GM10266 (cell line): ENCODE measurements at regions not wholly inside any gene's neighbourhood (a gene's known extent, or its start where the extent isn't known, plus 50 kb on each side); places are given as distances from the start of the nearest gene placed in this dataset.

Experiments used
- DNase-seq: peaks from one replicate; pipeline ENCODE4 v3.0.0; 2012; ENCODE audit errors: extremely low spot score
- CTCF ChIP-seq: IDR thresholded peaks from 2 replicates; pipeline ENCODE4 v1.5.1; 2012; ENCODE audit warnings: mild to moderate bottlenecking, low read depth; ENCODE audit not compliant: control insufficient read depth, insufficient read depth; ENCODE audit errors: missing control alignments

GRCh38 chr3:151935446-151935845 is 62.0 kb downstream of the SUCNR1 start:
- TF ChIP-seq CTCF = no peak
- no peak for DNase-seq

- DNase-seq = no peak
- TF ChIP-seq CTCF = no peak
These were observed 67.0 kb downstream of the SUCNR1 start for GRCh38 chr3:151940481-151940880.

GRCh38 chr3:151943539-151943938 is 70.1 kb downstream of the SUCNR1 start:
- no peak for TF ChIP-seq CTCF
- DNase-seq = no peak

- no peak for DNase-seq
- no peak for TF ChIP-seq CTCF
These were observed 70.9 kb downstream of the SUCNR1 start for GRCh38 chr3:151944356-151944755.

- DNase-seq = no peak
- TF ChIP-seq CTCF = no peak
These were observed 73.2 kb downstream of the SUCNR1 start for GRCh38 chr3:151946606-151947005.

- no peak for TF ChIP-seq CTCF
- DNase-seq = no peak
These were observed 76.3 kb downstream of the SUCNR1 start for GRCh38 chr3:151949706-151950105.

- DNase-seq = no peak
These were observed 81.9 kb downstream of the SUCNR1 start for GRCh38 chr3:151955356-151955755.

More at GRCh38 chr3:151955356-151955755, 81.9 kb downstream of the SUCNR1 start:
- TF ChIP-seq CTCF = no peak
